ENCODE measurements at regions not wholly inside any gene's neighbourhood (a gene's known extent, or its start where the extent isn't known, plus 50 kb on each side); places are given as distances from the start of the nearest gene placed in this dataset.
"Not testable (repeated sequence)": the region's sequence is repeated elsewhere in the genome, so short reads cannot be mapped to it uniquely, and the experiment has no call there.

- Histone ChIP-seq H3K79me2 (ENCODE audit: control insufficient read depth, insufficient read depth, low read length) (no peaks in the 10 kb centered on the region), H3K27me3 (ENCODE audit: control insufficient read depth, insufficient read depth, low read length) (no peaks in the 10 kb centered on the region), H3K36me3 (ENCODE audit: control insufficient read depth, insufficient read depth, low read length) (no peaks in the 10 kb centered on the region), H2AFZ (ENCODE audit: low read length) (no peak overlapping the region), H4K20me1 (ENCODE audit: control insufficient read depth, extremely low read depth, insufficient read depth, low read length) (no peaks in the 10 kb centered on the region), H3K9me3 (ENCODE audit: control insufficient read depth, insufficient read depth, low read depth, low read length) (no peaks in the 10 kb centered on the region), H3K4me3 (replicated peaks in 1 of 4; ENCODE audit: control extremely low read depth in 1 of 4, insufficient read depth in 1 of 4, low read depth in 3 of 4, low read length in 4 of 4) (no peak overlapping the region), H3K9ac (ENCODE audit: insufficient read depth, low read length) (no peak overlapping the region), H3K27ac (ENCODE audit: insufficient read depth, low read length) (no peak overlapping the region), H3K4me2 (ENCODE audit: extremely low read depth, insufficient read depth, low read length) (no peak overlapping the region), H3K4me1 (ENCODE audit: control insufficient read depth, extremely low read depth, insufficient read depth, low read length) (no peaks in the 10 kb centered on the region)
- DNase-seq (ENCODE audit: low read depth in 2 of 2) = no peak
- TF ChIP-seq, protein P1, sequence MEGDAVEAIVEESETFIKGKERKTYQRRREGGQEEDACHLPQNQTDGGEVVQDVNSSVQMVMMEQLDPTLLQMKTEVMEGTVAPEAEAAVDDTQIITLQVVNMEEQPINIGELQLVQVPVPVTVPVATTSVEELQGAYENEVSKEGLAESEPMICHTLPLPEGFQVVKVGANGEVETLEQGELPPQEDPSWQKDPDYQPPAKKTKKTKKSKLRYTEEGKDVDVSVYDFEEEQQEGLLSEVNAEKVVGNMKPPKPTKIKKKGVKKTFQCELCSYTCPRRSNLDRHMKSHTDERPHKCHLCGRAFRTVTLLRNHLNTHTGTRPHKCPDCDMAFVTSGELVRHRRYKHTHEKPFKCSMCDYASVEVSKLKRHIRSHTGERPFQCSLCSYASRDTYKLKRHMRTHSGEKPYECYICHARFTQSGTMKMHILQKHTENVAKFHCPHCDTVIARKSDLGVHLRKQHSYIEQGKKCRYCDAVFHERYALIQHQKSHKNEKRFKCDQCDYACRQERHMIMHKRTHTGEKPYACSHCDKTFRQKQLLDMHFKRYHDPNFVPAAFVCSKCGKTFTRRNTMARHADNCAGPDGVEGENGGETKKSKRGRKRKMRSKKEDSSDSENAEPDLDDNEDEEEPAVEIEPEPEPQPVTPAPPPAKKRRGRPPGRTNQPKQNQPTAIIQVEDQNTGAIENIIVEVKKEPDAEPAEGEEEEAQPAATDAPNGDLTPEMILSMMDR (conservative IDR thresholded peaks at IDR 0.05 in 1 of 2, IDR thresholded peaks at IDR 0.05 in 1 of 2; ENCODE audit: low read depth in 1 of 2, low read length in 2 of 2) = no peak
- no peak for TF ChIP-seq EZH2 (IDR thresholded peaks at IDR 0.05; ENCODE audit: low read length, missing control alignments)
Measured at GRCh38 chr6:119495230-119495683, 145.7 kb upstream of the MAN1A1 start.

- Histone ChIP-seq H3K27ac (ENCODE audit: insufficient read depth, low read length) (no peak overlapping the region), H3K27me3 (ENCODE audit: control insufficient read depth, insufficient read depth, low read length) (no peaks in the 10 kb centered on the region), H3K4me2 (ENCODE audit: extremely low read depth, insufficient read depth, low read length) (no peak overlapping the region), H3K4me1 (ENCODE audit: control insufficient read depth, extremely low read depth, insufficient read depth, low read length) (no peaks in the 10 kb centered on the region), H3K36me3 (ENCODE audit: control insufficient read depth, insufficient read depth, low read length) (no peaks in the 10 kb centered on the region), H3K9ac (ENCODE audit: insufficient read depth, low read length) (no peak overlapping the region), H3K4me3 (replicated peaks in 1 of 4; ENCODE audit: control extremely low read depth in 1 of 4, insufficient read depth in 1 of 4, low read depth in 3 of 4, low read length in 4 of 4) (no peak overlapping the region), H3K79me2 (ENCODE audit: control insufficient read depth, insufficient read depth, low read length) (no peaks in the 10 kb centered on the region), H2AFZ (ENCODE audit: low read length) (no peak overlapping the region), H3K9me3 (ENCODE audit: control insufficient read depth, insufficient read depth, low read depth, low read length) (no peaks in the 10 kb centered on the region), H4K20me1 (ENCODE audit: control insufficient read depth, extremely low read depth, insufficient read depth, low read length) (no peaks in the 10 kb centered on the region)
- no peak for DNase-seq (ENCODE audit: low read depth in 2 of 2)
- no peak for TF ChIP-seq EZH2 (IDR thresholded peaks at IDR 0.05; ENCODE audit: low read length, missing control alignments)
- TF ChIP-seq, protein P1 (conservative IDR thresholded peaks at IDR 0.05 in 1 of 2, IDR thresholded peaks at IDR 0.05 in 1 of 2; ENCODE audit: low read depth in 1 of 2, low read length in 2 of 2) = no peak
Measured at GRCh38 chr6:119493980-119494379, 144.4 kb upstream of the MAN1A1 start.

GRCh38 chr6:119491112-119491511 lies 141.6 kb upstream of the MAN1A1 start:
- not testable (repeated sequence) for H3K4me2 ChIP-seq (ENCODE audit: extremely low read depth, insufficient read depth, low read length); H3K4me3 ChIP-seq (replicated peaks in 1 of 4; ENCODE audit: control extremely low read depth in 1 of 4, insufficient read depth in 1 of 4, low read depth in 3 of 4, low read length in 4 of 4); H3K79me2 ChIP-seq (ENCODE audit: control insufficient read depth, insufficient read depth, low read length); H3K9ac ChIP-seq (ENCODE audit: insufficient read depth, low read length); H3K27ac ChIP-seq (ENCODE audit: insufficient read depth, low read length); H3K36me3 ChIP-seq (ENCODE audit: control insufficient read depth, insufficient read depth, low read length); H3K4me1 ChIP-seq (ENCODE audit: control insufficient read depth, extremely low read depth, insufficient read depth, low read length); H3K9me3 ChIP-seq (ENCODE audit: control insufficient read depth, insufficient read depth, low read depth, low read length); DNase-seq (ENCODE audit: low read depth in 2 of 2); H3K27me3 ChIP-seq (ENCODE audit: control insufficient read depth, insufficient read depth, low read length); H2AFZ ChIP-seq (ENCODE audit: low read length); H4K20me1 ChIP-seq (ENCODE audit: control insufficient read depth, extremely low read depth, insufficient read depth, low read length)

DNA sequence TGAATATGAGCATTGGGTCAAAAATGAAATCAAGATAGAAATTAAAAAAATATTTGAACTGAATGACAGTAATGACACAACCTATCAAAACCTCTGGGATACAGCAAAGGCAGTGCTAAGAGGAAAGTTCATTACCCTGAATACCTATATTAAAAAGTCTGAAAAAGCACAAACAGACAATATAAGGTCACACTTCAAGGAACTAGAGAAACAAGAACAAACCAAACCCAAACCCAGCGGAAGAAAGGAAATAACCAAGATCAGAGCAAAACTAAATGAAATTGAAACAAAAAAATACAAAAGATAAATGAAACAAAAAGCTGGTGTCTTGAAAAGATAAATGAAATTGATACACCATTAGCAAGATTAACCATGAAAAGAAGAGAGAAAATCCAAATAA lies 140.5 kb upstream of the MAN1A1 start:
- H2AFZ ChIP-seq (ENCODE audit: low read length); H3K4me2 ChIP-seq (ENCODE audit: extremely low read depth, insufficient read depth, low read length); H3K79me2 ChIP-seq (ENCODE audit: control insufficient read depth, insufficient read depth, low read length); H3K36me3 ChIP-seq (ENCODE audit: control insufficient read depth, insufficient read depth, low read length); H3K4me1 ChIP-seq (ENCODE audit: control insufficient read depth, extremely low read depth, insufficient read depth, low read length); H4K20me1 ChIP-seq (ENCODE audit: control insufficient read depth, extremely low read depth, insufficient read depth, low read length); H3K9me3 ChIP-seq (ENCODE audit: control insufficient read depth, insufficient read depth, low read depth, low read length); H3K9ac ChIP-seq (ENCODE audit: insufficient read depth, low read length); H3K27me3 ChIP-seq (ENCODE audit: control insufficient read depth, insufficient read depth, low read length); H3K27ac ChIP-seq (ENCODE audit: insufficient read depth, low read length); H3K4me3 ChIP-seq (replicated peaks in 1 of 4; ENCODE audit: control extremely low read depth in 1 of 4, insufficient read depth in 1 of 4, low read depth in 3 of 4, low read length in 4 of 4); DNase-seq (ENCODE audit: low read depth in 2 of 2): not testable (repeated sequence)
